NK-92 (cell line): ENCODE measurements at regions not wholly inside any gene's neighbourhood (a gene's known extent, or its start where the extent isn't known, plus 50 kb on each side); places are given as distances from the start of the nearest gene placed in this dataset.
"Not testable (repeated sequence)": the region's sequence is repeated elsewhere in the genome, so short reads cannot be mapped to it uniquely, and the experiment has no call there.

Experiments
- DNase-seq: peaks from one replicate; lab custom pipeline; 2025; ENCODE audit not compliant: unreplicated experiment; lab: John Stamatoyannopoulos, UW

DNA sequence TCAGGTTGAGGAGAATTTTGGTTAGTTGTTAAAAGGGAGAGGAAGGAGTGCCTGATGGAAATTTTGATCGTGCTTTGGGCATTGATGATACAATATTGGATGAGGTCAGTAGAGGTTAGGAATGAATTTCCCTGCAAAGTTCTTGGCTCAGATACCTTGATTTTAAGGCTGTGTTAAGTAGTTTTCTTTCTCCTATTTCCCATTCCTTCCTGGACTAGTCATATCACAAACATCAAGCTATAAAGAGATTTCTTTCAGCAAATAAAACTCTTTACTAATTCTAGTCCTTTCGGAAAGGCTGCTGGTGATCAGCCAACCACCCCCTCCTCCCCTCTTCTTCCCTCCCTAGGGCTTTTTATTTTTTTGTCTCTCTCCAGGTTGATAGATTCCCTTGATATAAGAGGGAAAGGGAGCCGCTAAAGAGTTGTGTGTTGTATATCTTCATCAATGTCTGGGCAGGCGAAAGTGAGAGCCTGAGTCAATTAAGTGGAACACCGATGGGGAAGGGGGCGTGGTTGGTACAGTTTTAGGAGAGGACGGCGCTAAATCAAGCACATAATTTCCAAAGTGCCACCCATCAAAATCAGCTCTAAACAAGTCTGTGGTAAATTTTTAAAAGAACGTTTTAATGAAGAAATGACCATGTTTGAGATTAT is 100.1 kb upstream of the PLXNA2 start:
- no peak for DNase-seq

DNA sequence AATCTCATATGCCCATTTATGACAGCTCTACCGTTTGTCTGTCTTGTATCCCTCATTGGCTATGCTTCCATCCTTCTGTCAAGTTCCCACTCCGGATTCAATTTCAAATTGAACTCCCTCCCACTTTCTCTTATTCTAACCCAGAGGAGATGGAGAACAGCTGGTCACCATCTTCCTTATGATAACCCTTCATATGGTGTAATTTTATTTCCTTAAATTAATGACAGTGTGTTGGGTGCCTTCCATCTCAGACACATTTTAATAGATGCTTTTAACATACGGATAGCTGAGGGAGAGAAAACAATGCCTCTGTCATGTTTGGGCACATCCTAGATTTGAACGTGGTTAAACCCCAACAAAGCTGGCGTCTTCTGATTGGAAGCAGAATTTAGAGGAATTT is 103.0 kb upstream of the PLXNA2 start:
- no peak for DNase-seq

DNA sequence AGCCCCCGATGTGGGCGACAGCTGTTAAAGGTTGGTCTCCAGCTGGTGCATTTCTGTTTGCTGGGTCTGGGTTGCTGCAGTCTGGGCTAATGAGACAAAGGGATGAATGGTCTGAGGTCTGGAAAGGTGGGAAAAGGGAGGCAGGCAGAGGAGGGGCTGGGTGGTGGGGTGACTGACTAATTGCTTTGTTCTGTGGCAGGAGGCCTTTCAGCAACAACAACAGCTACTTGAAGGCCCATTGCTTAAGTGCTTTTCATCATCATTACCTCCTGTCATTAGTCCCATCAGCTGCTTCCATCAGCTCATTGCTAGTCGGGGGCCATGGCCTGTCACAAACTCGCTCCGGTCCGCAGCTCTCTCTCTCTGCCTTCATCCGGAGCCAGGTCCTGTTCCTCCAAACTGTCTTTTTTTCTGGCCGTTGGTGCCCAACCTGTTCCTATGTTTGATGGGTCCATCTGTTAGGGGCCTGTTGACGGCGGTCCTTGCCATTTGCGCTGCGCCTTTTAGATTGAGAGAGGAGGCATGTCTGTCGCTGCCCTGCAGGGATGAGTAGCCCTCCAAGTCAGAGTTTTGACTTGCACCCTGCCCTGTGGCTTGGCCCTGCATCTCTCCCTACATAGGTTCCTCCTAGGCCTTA is 105.6 kb upstream of the PLXNA2 start:
- DNase-seq = no peak

DNA sequence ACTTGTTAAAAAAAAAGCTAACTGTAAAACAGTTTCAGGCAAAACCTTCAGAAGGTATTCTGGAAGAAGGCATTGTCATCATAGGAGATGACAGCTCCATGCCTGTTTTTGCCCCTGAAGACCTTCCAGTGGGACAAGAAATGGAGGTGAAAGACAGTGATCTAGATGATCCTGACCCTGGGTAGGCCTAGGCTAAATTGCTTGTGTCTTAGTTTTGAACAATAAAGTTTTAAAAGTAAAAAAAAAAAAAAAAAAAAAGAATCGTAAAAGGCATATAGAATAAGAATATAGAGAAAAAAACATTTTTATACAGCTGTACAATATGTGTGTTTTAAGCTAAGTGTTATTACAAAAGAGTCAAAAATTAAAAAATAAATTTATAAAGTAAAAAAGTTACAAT is 106.6 kb upstream of the PLXNA2 start:
- DNase-seq = no peak

- DNase-seq = no peak
Observed at GRCh38 chr1:208351838-208352237, 107.7 kb upstream of the PLXNA2 start.

DNA sequence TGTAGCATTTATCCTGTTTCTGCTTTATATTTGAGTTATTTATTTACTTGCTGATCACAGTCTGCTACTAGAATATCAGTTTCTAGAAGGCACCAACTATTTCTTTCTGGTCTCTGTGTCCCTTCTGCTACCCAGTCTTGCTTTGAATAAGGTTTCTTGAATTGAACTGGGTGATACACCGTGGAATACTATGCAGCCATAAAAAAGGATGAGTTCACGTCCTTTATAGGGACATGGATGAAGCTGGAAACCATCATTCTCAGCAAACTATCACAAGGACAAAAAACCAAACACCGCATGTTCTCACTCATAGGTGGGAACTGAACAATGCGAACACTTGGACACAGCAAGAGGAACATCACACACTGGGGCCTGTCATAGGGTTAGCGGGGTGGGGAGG is 109.6 kb upstream of the PLXNA2 start:
- not testable (repeated sequence) for DNase-seq

DNA sequence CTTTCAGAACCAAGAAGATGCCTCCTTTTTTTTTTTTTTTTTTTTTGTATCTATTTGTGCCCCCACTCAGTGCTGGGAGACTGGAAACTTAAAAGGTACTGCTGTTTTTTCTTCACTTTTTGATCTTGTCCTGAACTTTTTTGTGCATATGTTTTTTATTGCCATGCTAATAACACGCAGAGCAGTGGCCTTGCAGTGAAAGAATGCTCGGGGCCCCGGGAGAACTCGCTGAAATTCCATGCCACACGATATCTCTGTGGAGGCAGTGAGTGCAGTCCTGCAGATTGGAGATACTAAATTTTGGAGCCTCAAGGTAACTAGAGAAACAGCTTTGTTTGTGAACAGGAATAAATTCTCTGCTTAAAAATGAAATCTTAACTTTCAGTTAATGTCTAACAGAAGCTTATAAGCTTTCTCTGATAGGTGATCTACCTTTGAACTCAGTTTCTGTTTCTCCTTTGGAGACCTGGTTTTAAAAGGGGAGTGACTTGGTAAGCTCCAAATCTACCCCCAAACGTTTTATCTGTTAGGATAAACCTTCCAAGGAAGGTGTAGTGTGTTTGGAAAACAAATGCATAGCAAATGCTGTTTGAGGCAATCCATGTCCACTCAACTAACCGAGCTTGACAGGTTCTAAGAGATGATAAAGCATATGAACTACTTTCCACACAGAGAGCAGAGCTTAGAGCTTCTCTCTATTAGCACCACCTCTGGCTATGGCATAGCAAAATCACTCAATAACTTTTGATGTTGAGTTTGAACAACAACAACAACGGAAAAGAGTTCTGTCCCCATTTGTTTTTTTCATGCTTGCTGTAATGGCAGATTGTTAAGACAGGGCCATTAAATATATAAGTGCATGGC is 113.7 kb upstream of the PLXNA2 start:
- no peak for DNase-seq

- DNase-seq = no peak
Observed at GRCh38 chr1:208358651-208359050, 114.5 kb upstream of the PLXNA2 start.

- no peak for DNase-seq
Observed at GRCh38 chr1:208362011-208362410, 117.8 kb upstream of the PLXNA2 start.

DNA sequence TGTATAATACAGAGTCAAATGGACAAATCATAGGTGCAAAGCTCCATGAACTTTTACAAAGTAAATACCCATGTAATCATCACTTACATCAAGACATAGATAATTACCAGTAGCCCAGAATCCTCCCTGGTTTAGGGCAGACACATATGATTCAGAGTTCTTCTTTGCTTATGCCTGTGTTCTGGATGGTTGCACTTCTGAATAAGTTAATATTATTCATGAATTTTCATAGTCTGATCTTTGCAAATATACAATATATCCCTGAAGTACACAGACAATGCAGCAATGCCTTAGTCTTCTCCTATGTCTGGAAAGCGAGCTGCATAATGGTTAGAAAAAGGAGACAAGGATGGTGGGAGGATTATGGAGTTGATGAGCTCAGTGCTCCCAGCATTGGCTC is 122.4 kb upstream of the PLXNA2 start:
- DNase-seq = no peak

- DNase-seq = no peak
Observed at GRCh38 chr1:208369045-208369444, 124.9 kb upstream of the PLXNA2 start.

- DNase-seq = no peak
Observed at GRCh38 chr1:208369658-208370057, 125.5 kb upstream of the PLXNA2 start.

- DNase-seq = no peak
Observed at GRCh38 chr1:208374391-208374941, 130.3 kb upstream of the PLXNA2 start.

- DNase-seq = no peak
Observed at GRCh38 chr1:208381481-208381880, 137.3 kb upstream of the PLXNA2 start.

DNA sequence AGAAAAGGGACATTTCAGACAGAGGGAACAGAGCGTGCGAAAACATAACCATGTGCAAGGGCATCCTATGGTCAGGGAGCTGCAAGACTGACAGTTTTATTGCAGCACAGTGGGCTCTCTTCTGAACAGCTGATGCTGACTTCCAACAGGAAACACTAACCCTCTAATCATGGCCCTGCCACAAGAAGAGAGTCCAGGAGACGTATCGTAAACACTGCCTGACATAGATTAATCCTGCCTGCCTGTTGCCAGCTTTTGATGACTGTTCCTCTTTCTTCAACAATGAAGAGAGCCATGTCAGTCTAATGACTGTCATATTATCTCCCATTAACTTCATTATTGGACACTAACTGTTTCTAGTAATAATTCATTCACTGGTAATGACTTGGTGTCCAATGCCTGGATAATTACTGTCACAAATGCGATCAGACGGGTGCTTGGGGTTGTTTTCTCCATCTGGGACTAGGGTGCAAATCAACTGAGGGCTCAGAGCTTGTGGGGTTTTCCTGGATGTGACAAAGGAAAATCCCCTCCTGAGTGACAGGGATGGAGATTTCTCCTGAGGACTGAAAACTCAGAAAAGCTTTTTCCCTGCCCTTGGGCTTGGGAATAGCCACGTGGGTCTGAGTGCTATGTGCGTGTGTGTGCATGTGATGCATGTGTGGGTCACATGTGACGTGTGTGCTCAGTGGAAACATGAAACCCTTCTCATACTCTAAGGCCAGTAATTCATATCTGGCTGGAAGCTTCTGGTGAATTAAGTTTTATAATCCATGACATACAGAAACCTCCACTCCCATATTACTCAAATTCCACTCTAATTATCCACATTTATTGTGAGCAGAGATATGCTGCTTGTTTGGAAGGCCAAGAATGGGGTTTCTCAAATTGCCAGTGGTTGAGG is 144.0 kb upstream of the PLXNA2 start:
- DNase-seq = no peak

GRCh38 chr1:208393416-208393815 is 149.2 kb upstream of the PLXNA2 start:
- no peak for DNase-seq

DNA sequence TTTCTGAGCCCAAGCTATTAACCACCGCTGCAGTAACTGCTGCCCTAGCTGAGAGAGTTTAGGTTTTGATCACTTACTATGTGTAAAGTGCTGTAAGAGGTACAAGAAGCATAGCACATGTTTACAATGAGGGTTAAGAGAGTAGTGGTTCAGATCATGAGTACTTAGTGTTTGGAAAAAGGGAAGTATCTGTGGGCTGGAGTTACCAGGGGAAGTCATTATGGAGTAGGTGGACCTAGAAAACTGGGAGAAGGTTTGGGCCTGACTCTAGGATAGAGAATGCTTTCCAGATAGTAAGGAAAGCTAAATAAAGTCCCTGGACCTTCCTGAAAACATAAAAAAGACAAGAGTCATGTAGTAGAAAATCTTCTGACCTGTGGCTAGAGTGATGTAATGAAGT is 149.6 kb upstream of the PLXNA2 start:
- no peak for DNase-seq

DNA sequence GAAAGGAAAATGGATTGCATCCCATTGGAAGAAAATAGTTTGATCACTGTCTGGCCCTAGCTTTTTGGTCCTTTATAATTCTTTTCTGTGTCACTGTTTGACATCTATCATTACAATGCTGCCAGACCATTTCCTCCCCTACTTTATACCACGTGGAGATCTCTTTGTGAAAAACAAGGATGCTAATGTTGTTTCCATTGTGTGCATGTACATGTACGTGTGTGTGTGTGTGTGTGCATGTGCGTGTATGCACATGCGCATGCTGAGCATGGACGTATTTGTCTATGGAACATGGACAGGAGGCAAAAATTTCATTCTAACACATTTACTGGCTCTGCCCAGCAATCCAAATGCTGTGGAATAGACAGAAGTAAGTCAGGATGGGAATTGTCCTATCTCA is 153.1 kb upstream of the PLXNA2 start:
- DNase-seq = no peak

GRCh38 chr1:208405014-208405413 is 160.8 kb upstream of the PLXNA2 start:
- DNase-seq = no peak

DNA sequence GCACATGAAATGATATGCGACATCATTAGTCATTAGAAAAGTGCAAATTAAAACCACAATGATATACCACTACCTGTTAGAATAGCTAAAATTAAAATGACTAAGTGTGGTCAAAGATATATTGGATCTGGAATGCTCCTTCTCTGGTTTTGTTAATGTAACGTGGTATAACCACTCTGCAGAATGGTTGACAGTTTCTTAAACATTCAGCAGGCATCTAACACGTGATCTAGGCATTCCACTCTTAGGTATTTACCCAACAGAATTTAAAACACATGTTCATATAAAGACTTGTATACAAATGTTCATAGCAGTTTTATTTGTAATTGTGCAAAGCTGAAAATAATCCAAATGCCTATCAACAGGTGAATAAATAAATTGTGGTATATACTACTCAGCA is 165.0 kb upstream of the PLXNA2 start:
- no peak for DNase-seq

DNA sequence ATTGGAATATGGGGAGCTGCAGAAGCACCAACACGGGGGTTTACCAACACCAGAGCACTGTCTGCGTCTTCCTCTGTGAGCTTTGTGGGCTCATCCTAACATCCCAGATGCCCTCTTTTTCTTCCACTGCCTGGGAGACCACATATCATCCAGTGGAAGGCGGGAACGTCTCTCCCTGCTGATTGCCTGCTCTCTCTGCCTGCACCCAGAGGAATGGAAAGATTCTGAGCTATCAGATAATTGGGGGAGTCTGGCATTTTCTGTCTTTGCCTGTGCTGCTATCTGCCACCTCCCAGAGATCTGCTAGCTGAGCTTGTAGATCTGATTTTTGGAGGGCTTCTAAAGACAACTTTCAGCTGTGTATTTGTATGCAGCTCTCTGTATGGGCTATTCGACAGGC is 166.2 kb upstream of the PLXNA2 start:
- no peak for DNase-seq
